Parathyroid adenoma (tissue), 2 donors: ENCODE measurements at regions not wholly inside any gene's neighbourhood (a gene's known extent, or its start where the extent isn't known, plus 50 kb on each side); places are given as distances from the start of the nearest gene placed in this dataset.

Experiments
- H2AFZ ChIP-seq: fragments of 300-600 bp; sonication (generic); one replicate; pipeline ENCODE4 v1.7.0; 2017; ENCODE audit warnings: antibody characterized with exemption, mild to moderate bottlenecking
- H3K27ac ChIP-seq: fragments of 300-600 bp; sonication (generic); one replicate; pipeline ENCODE4 v1.7.0; 2017
- H3K27me3 ChIP-seq: fragments of 300-600 bp; sonication (generic); one replicate; pipeline ENCODE4 v1.7.0; 2017; ENCODE audit warnings: low read length; ENCODE audit not compliant: control insufficient read depth, insufficient read depth
- H3K36me3 ChIP-seq: fragments of 300-600 bp; sonication (generic); one replicate; pipeline ENCODE4 v1.7.0; 2017; ENCODE audit warnings: low read length; ENCODE audit not compliant: control insufficient read depth, insufficient read depth
- H3K4me1 ChIP-seq: fragments of 300-600 bp; sonication (generic); one replicate; pipeline ENCODE4 v1.7.0; 2017; ENCODE audit warnings: control low read depth
- H3K4me2 ChIP-seq: fragments of 300-600 bp; sonication (generic); one replicate; pipeline ENCODE4 v1.7.0; 2017; ENCODE audit warnings: low read length
- H3K4me3 ChIP-seq: fragments of 300-600 bp; sonication (generic); one replicate; pipeline ENCODE4 v1.7.0; 2017; ENCODE audit warnings: low read depth, low read length
- H3K79me2 ChIP-seq: fragments of 300-600 bp; sonication (generic); one replicate; pipeline ENCODE4 v1.7.0; 2017; ENCODE audit warnings: control low read depth
- H3K9ac ChIP-seq: fragments of 300-600 bp; sonication (generic); one replicate; pipeline ENCODE4 v1.7.0; 2017; ENCODE audit warnings: mild to moderate bottlenecking
- H3K9me3 ChIP-seq: fragments of 300-600 bp; sonication (generic); one replicate; pipeline ENCODE4 v1.7.0; 2017; ENCODE audit warnings: low read length; ENCODE audit not compliant: control insufficient read depth
- CTCF ChIP-seq: fragments of 300-600 bp; sonication (generic); IDR thresholded peaks from one replicate; pipeline ENCODE4 v1.7.0; 2017; ENCODE audit warnings: antibody characterized with exemption, mild to moderate bottlenecking
- donor health status: primary hyperparathyroidism.

GRCh38 chr3:9301091-9301490 lies 51.6 kb upstream of the SRGAP3 start:
- H3K79me2 ChIP-seq: no peaks in the 10 kb centered on the region
- no peaks in the 10 kb centered on the region for H3K27me3 ChIP-seq
- H3K36me3 ChIP-seq: no peaks in the 10 kb centered on the region
- H3K4me2 ChIP-seq: no peak overlapping the region
- H3K4me1 ChIP-seq: no peaks in the 10 kb centered on the region
- H3K9ac ChIP-seq: no peak overlapping the region
- no peak overlapping the region for H2AFZ ChIP-seq
- no peak overlapping the region for H3K4me3 ChIP-seq
- H3K9me3 ChIP-seq: no peaks in the 10 kb centered on the region
- no peak for TF ChIP-seq CTCF
- H3K27ac ChIP-seq: no peak overlapping the region

GRCh38 chr3:9301798-9302197 lies 52.4 kb upstream of the SRGAP3 start:
- Histone ChIP-seq H3K4me1 (no peaks in the 10 kb centered on the region), H3K9ac (no peak overlapping the region)

GRCh38 chr3:9302425-9303181 lies 53.2 kb upstream of the SRGAP3 start:
- no peaks in the 10 kb centered on the region for H3K9me3 ChIP-seq
- H3K79me2 ChIP-seq: no peaks in the 10 kb centered on the region
- H3K4me3 ChIP-seq: no peak overlapping the region
- H3K9ac ChIP-seq: no peak overlapping the region
- no peaks in the 10 kb centered on the region for H3K36me3 ChIP-seq
- no peaks in the 10 kb centered on the region for H3K27me3 ChIP-seq
- H3K27ac ChIP-seq: no peak overlapping the region
- peak overlapping the region; percentile 42 for H3K4me2 ChIP-seq
- peak; percentile 89 for TF ChIP-seq CTCF
- no peaks in the 10 kb centered on the region for H3K4me1 ChIP-seq
- peak overlapping the region; percentile 71 for H2AFZ ChIP-seq

More at GRCh38 chr3:9301798-9302197, 52.4 kb upstream of the SRGAP3 start:
- no peak for TF ChIP-seq CTCF
- Histone ChIP-seq H3K79me2 (no peaks in the 10 kb centered on the region), H3K27ac (no peak overlapping the region), H3K4me3 (no peak overlapping the region), H3K4me2 (no peak overlapping the region), H3K9me3 (no peaks in the 10 kb centered on the region), H3K27me3 (no peaks in the 10 kb centered on the region), H3K36me3 (no peaks in the 10 kb centered on the region), H2AFZ (no peak overlapping the region)

GRCh38 chr3:9308298-9308990 lies 54.4 kb upstream of the THUMPD3 start:
- H3K79me2 ChIP-seq: no peaks in the 10 kb centered on the region
- no peaks in the 10 kb centered on the region for H3K36me3 ChIP-seq
- H3K4me3 ChIP-seq: no peak overlapping the region
- H3K27me3 ChIP-seq: no peaks in the 10 kb centered on the region
- no peak for TF ChIP-seq CTCF
- H3K9me3 ChIP-seq: no peaks in the 10 kb centered on the region
- H3K9ac ChIP-seq: no peak overlapping the region
- no peak overlapping the region for H3K27ac ChIP-seq
- no peaks in the 10 kb centered on the region for H3K4me1 ChIP-seq
- no peak overlapping the region for H3K4me2 ChIP-seq
- H2AFZ ChIP-seq: no peak overlapping the region
